HepG2 (cell line): ENCODE measurements at regions not wholly inside any gene's neighbourhood (a gene's known extent, or its start where the extent isn't known, plus 50 kb on each side); places are given as distances from the start of the nearest gene placed in this dataset.

ENCODE experiments used
- ATAC-seq: fragments of 200-7000 bp; cut with Tn5 transposase; 3 replicates; pipeline ENCODE4 v1.9.1; 2020; ENCODE audit warnings: mild to moderate bottlenecking, moderate library complexity
- BruUV-seq: library from RNA; stranded (reverse); fragments of 400-500 nt; replicated peaks from 2 replicates; lab custom pipeline; 2021; lab: Mats Ljungman, UMichigan
- CTCF ChIA-PET: fragments of 300-600 bp; formaldehyde crosslinking; extraction: SDS; loops from one replicate; lab custom pipeline; 2021; ENCODE audit warnings: low total read pairs, inconsistent platforms, low intra/inter-chr PET ratio; lab: Yijun Ruan, JAX
- POLR2A ChIA-PET: fragments of 350-600 bp; sonication (Branson Sonifier 250); formaldehyde crosslinking; loops from one replicate; lab custom pipeline; 2020; ENCODE audit warnings: antibody characterized with exemption, inconsistent platforms; lab: Yijun Ruan, JAX
- DNase-seq: peaks from one replicate; pipeline ENCODE4 v3.0.0-alpha.2; 2015; ENCODE audit warnings: low spot score
- FAIRE-seq: peaks from 3 replicates; lab custom pipeline; 2011; peaks lifted over from hg19 to GRCh38; lab: Jason Lieb, UNC
- H2AFZ ChIP-seq: one replicate; pipeline ENCODE4 v1.6.1; 2011; ENCODE audit warnings: low read length, inconsistent platforms
- H3K27ac ChIP-seq: fragments of 300-600 bp; 3 replicates; pipeline ENCODE4 v1.8.0; 2011; ENCODE audit warnings: mixed run types, mild to moderate bottlenecking, mixed read lengths, low read length, inconsistent platforms; ENCODE audit not compliant: insufficient read depth; ENCODE audit errors: extremely low read length
- H3K27me3 ChIP-seq, 2 experiments: fragments of 200-600 bp in 1 of 2; 2 replicates in 1 of 2; 3 replicates in 1 of 2; pipeline versions ENCODE4 v1.6.0 to v1.8.0; 2011; ENCODE audit warnings: low read length in 2 of 2, mild to moderate bottlenecking in 2 of 2, moderate library complexity in 2 of 2, inconsistent platforms in 1 of 2; ENCODE audit not compliant: insufficient read depth in 2 of 2, control insufficient read depth in 1 of 2
- H3K36me3 ChIP-seq, 2 experiments: fragments of 200-600 bp in 1 of 2; replicated peaks in 1 of 2; 2 replicates in 1 of 2; 3 replicates in 1 of 2; pipeline versions ENCODE4 v1.5.1 to v1.8.0; 2011; ENCODE audit warnings: low read length in 2 of 2, inconsistent platforms in 1 of 2; ENCODE audit not compliant: insufficient read depth in 2 of 2, control insufficient read depth in 1 of 2
- H3K4me1 ChIP-seq: 2 replicates; pipeline ENCODE4 v1.5.1; 2012; ENCODE audit warnings: low read length, inconsistent platforms; ENCODE audit not compliant: insufficient read depth
- H3K4me2 ChIP-seq: 2 replicates; pipeline ENCODE4 v1.6.0; 2011; ENCODE audit warnings: low read depth, low read length, inconsistent platforms
- H3K4me3 ChIP-seq, 3 experiments: fragments of 200-600 bp in 1 of 3; sonication (generic), shearing (Covaris generic) in 1 of 3; replicated peaks in 1 of 3; 2 replicates each; pipeline ENCODE4 v1.5.1; 2011 to 2016; ENCODE audit warnings: low read length in 3 of 3, inconsistent platforms in 2 of 3, low read depth in 2 of 3, mild to moderate bottlenecking in 2 of 3, control low read depth in 1 of 3, mixed read lengths in 1 of 3; ENCODE audit not compliant: insufficient read depth in 1 of 3
- H3K79me2 ChIP-seq: one replicate; pipeline ENCODE4 v1.6.1; 2011; ENCODE audit warnings: low read length, inconsistent platforms; ENCODE audit not compliant: insufficient read depth
- H3K9ac ChIP-seq: 2 replicates; pipeline ENCODE4 v1.6.0; 2011; ENCODE audit warnings: mild to moderate bottlenecking, low read depth, low read length, inconsistent platforms; ENCODE audit not compliant: insufficient read depth
- H3K9me3 ChIP-seq: 2 replicates; pipeline ENCODE4 v1.5.1; 2012; ENCODE audit warnings: mild to moderate bottlenecking, low read length
- H4K20me1 ChIP-seq: 2 replicates; pipeline ENCODE4 v1.6.0; 2011; ENCODE audit warnings: inconsistent platforms, mild to moderate bottlenecking, low read length, moderate library complexity; ENCODE audit not compliant: insufficient read depth
- AGO2 ChIP-seq: fragments of 200-400 bp; formaldehyde crosslinking; optimal IDR thresholded peaks from 2 replicates; pipeline ENCODE3; 2017; ENCODE audit warnings: mild to moderate bottlenecking, low read depth, low read length, moderate library complexity
- BCL6 ChIP-seq: IDR thresholded peaks from 2 replicates; pipeline ENCODE4 v1.6.1; 2016; ENCODE audit warnings: missing genetic modification reagents, missing compliant biosample characterization
- CAMTA2 ChIP-seq: sonication (generic); formaldehyde crosslinking; IDR thresholded peaks from 2 replicates; pipeline ENCODE4 v1.4.0; 2020; ENCODE audit warnings: mild to moderate bottlenecking, missing genetic modification reagents, borderline replicate concordance
- ELK4 ChIP-seq: sonication (generic); formaldehyde crosslinking; IDR thresholded peaks from 2 replicates; pipeline ENCODE4 v1.9.0; 2021; ENCODE audit warnings: missing genetic modification reagents, borderline replicate concordance
- FOXP4 ChIP-seq: sonication (generic); formaldehyde crosslinking; IDR thresholded peaks from 2 replicates; pipeline ENCODE4 v1.4.0; 2020; ENCODE audit warnings: missing genetic modification reagents
- GFI1 ChIP-seq: sonication (generic); formaldehyde crosslinking; IDR thresholded peaks from 2 replicates; pipeline ENCODE4 v1.5.0; 2020; ENCODE audit warnings: missing genetic modification reagents, mild to moderate bottlenecking, borderline replicate concordance
- PLRG1 ChIP-seq: fragments of 450-650 bp; conservative IDR thresholded peaks from 2 replicates; pipeline ENCODE4 v1.6.1; 2016
- REL ChIP-seq: sonication (generic); formaldehyde crosslinking; conservative IDR thresholded peaks from 2 replicates; pipeline ENCODE4 v1.8.0; 2022; ENCODE audit warnings: mild to moderate bottlenecking, missing genetic modification reagents, moderate library complexity
- RNF2 ChIP-seq: fragments of 450-650 bp; conservative IDR thresholded peaks from 2 replicates; pipeline ENCODE4 v1.6.1; 2016; ENCODE audit warnings: low read depth
- TAF1 ChIP-seq: sonication (generic); formaldehyde crosslinking; IDR thresholded peaks from 2 replicates; pipeline ENCODE4 v1.4.0; 2020; ENCODE audit warnings: missing genetic modification reagents
- ZFP36 ChIP-seq: fragments of 150-350 bp; IDR thresholded peaks from 2 replicates; pipeline ENCODE4 v1.6.1; 2018; ENCODE audit warnings: borderline replicate concordance, low read length, low read depth; ENCODE audit not compliant: partially characterized antibody
- ZNF329 ChIP-seq: sonication (generic); formaldehyde crosslinking; IDR thresholded peaks from 2 replicates; pipeline ENCODE4 v1.9.0; 2021; ENCODE audit warnings: low read depth, mild to moderate bottlenecking, missing genetic modification reagents
- ZNF337 ChIP-seq: sonication (generic); formaldehyde crosslinking; IDR thresholded peaks from 2 replicates; pipeline ENCODE4 v1.5.1; 2020; ENCODE audit warnings: missing genetic modification reagents, low read depth, mild to moderate bottlenecking, borderline replicate concordance
- ZNF33B ChIP-seq: sonication (generic); formaldehyde crosslinking; IDR thresholded peaks from 2 replicates; pipeline ENCODE4 v1.5.1; 2020; ENCODE audit warnings: mild to moderate bottlenecking, missing genetic modification reagents
- ZNF746 ChIP-seq: sonication (generic); formaldehyde crosslinking; IDR thresholded peaks from 2 replicates; pipeline ENCODE4 v1.8.0; 2022; ENCODE audit warnings: mild to moderate bottlenecking, missing genetic modification reagents
- ZNF891 ChIP-seq: sonication (generic); formaldehyde crosslinking; IDR thresholded peaks from 2 replicates; pipeline ENCODE4 v1.5.0; 2020; ENCODE audit warnings: mild to moderate bottlenecking, missing genetic modification reagents
- WGBS: methylation state at CpG from one replicate; pipeline ENCODE4 v1.1.6; 2017; ENCODE audit warnings: low lambda C conversion rate; 5-methylcytosine and 5-hydroxymethylcytosine counted together
- in situ Hi-C: cut with HindIII; loops from 2 replicates; pipeline ENCODE4 v1.10.0; 2017; ENCODE audit warnings: low pct_unique_long_range_greater_than_20kb; ENCODE audit not compliant: extremely low pct_ligation_motif_present
- intact Hi-C: fragments of 100-400 bp; cut with micrococcal nuclease; formaldehyde crosslinking; loops from one replicate; pipeline ENCODE4 v1.10.0; 2022; ENCODE audit not compliant: unreplicated experiment
- TF ChIP-seq, protein P1 (sequence below): sonication (generic); formaldehyde crosslinking; IDR thresholded peaks from 2 replicates; pipeline ENCODE4 v1.5.0; 2020; ENCODE audit warnings: mild to moderate bottlenecking, missing genetic modification reagents

- no peak overlapping the region for H3K4me3 ChIP-seq
- TF ChIP-seq ZNF746 (CRISPR knock-in tag) (no peak), RNF2 (no peak), FOXP4 (CRISPR knock-in tag) (no peak), GFI1 (CRISPR knock-in tag) (no peak), PLRG1 (no peak), ELK4 (no peak), CAMTA2 (CRISPR knock-in tag) (no peak), ZNF329 (no peak), TAF1 (CRISPR knock-in tag) (no peak), ZNF337 (no peak), AGO2 (no peak), ZFP36 (no peak), BCL6 (no peak), ZNF891 (no peak), REL (CRISPR knock-in tag) (no peak), ZNF33B (no peak)
- TF ChIP-seq, protein P1, sequence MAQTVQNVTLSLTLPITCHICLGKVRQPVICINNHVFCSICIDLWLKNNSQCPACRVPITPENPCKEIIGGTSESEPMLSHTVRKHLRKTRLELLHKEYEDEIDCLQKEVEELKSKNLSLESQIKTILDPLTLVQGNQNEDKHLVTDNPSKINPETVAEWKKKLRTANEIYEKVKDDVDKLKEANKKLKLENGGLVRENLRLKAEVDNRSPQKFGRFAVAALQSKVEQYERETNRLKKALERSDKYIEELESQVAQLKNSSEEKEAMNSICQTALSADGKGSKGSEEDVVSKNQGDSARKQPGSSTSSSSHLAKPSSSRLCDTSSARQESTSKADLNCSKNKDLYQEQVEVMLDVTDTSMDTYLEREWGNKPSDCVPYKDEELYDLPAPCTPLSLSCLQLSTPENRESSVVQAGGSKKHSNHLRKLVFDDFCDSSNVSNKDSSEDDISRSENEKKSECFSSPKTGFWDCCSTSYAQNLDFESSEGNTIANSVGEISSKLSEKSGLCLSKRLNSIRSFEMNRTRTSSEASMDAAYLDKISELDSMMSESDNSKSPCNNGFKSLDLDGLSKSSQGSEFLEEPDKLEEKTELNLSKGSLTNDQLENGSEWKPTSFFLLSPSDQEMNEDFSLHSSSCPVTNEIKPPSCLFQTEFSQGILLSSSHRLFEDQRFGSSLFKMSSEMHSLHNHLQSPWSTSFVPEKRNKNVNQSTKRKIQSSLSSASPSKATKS (CRISPR knock-in tag), result no peak
- no peaks in the 10 kb centered on the region for H3K79me2 ChIP-seq
- no peak overlapping the region for H3K27ac ChIP-seq
- POLR2A ChIA-PET, result interaction anchor here (0.6 kb wide), 1 partner anchor 44 kb away, joined by 3 read pairs; no protein-coding TSS in a partner anchor
- CTCF ChIA-PET, result no interaction called here
- WGBS, result 95% methylated on average over 1 of the region's 1 CpG
- H3K9ac ChIP-seq, result no peak overlapping the region
- H3K4me2 ChIP-seq, result no peak overlapping the region
- DNase-seq (no peak), FAIRE-seq (no peak), ATAC-seq (no peak)
- in situ Hi-C loops (no loop called here), intact Hi-C loops (no loop called here)
- no peaks in the 10 kb centered on the region for H3K27me3 ChIP-seq
- H3K36me3 ChIP-seq, result peaks cover 4 to 34% of the 10 kb centered on the region in 2 experiments; a peak in 4 of 5 replicates
- no TSS peak for BruUV-seq
- H4K20me1 ChIP-seq, result no peaks in the 10 kb centered on the region
- no peaks in the 10 kb centered on the region for H3K9me3 ChIP-seq
- H3K4me1 ChIP-seq, result no peaks in the 10 kb centered on the region
- H2AFZ ChIP-seq, result no peak overlapping the region
Measured at GRCh38 chr2:201018636-201019035, 52.8 kb downstream of the HYCC2 start.
